ENCODE measurements at regions not wholly inside any gene's neighbourhood (a gene's known extent, or its start where the extent isn't known, plus 50 kb on each side); places are given as distances from the start of the nearest gene placed in this dataset.
"Not testable (repeated sequence)": the region's sequence is repeated elsewhere in the genome, so short reads cannot be mapped to it uniquely, and the experiment has no call there.

- no peak for TF ChIP-seq PAX5 (IDR thresholded peaks at IDR 0.05; ENCODE audit: insufficient read depth, low read length, severe bottlenecking)
- TF ChIP-seq TAF1 (IDR thresholded peaks at IDR 0.05; ENCODE audit: low read depth, low read length), result no peak
- TF ChIP-seq SPI1 (IDR thresholded peaks at IDR 0.05; ENCODE audit: low read depth, low read length), result no peak
- no peak for TF ChIP-seq POLR2A (IDR thresholded peaks at IDR 0.05; ENCODE audit: low read depth, low read length)
- no peak for TF ChIP-seq POLR2AphosphoS5 (IDR thresholded peaks at IDR 0.05; ENCODE audit: low read depth, low read length)
- no peak for TF ChIP-seq POU2F2 (IDR thresholded peaks at IDR 0.05; ENCODE audit: low read depth, low read length)
- DNase-seq (ENCODE audit: insufficient read length, low spot score), result no peak
- FAIRE-seq, result no peak
Observed at GRCh38 chr13:54234607-54235006, 1206.0 kb downstream of the OLFM4 start.

GRCh38 chr13:54241719-54242118 is 1213.1 kb downstream of the OLFM4 start:
- no peak for FAIRE-seq
- no peak for DNase-seq (ENCODE audit: insufficient read length, low spot score)
- TF ChIP-seq POU2F2 (IDR thresholded peaks at IDR 0.05; ENCODE audit: low read depth, low read length), result no peak
- no peak for TF ChIP-seq POLR2A (IDR thresholded peaks at IDR 0.05; ENCODE audit: low read depth, low read length)
- no peak for TF ChIP-seq SPI1 (IDR thresholded peaks at IDR 0.05; ENCODE audit: low read depth, low read length)

- TF ChIP-seq TAF1 (IDR thresholded peaks at IDR 0.05; ENCODE audit: low read depth, low read length) (no peak), POLR2AphosphoS5 (IDR thresholded peaks at IDR 0.05; ENCODE audit: low read depth, low read length) (no peak)
- no peak for DNase-seq (ENCODE audit: insufficient read length, low spot score)
- no peak for FAIRE-seq
Observed at GRCh38 chr13:54248306-54248705, 1219.7 kb downstream of the OLFM4 start.

- no peak for FAIRE-seq
- no peak for DNase-seq (ENCODE audit: insufficient read length, low spot score)
- TF ChIP-seq POU2F2 (IDR thresholded peaks at IDR 0.05; ENCODE audit: low read depth, low read length), result no peak
Observed at GRCh38 chr13:54261856-54262255, 1233.2 kb downstream of the OLFM4 start.

- TF ChIP-seq POLR2AphosphoS5 (IDR thresholded peaks at IDR 0.05; ENCODE audit: low read depth, low read length) (no peak), SPI1 (IDR thresholded peaks at IDR 0.05; ENCODE audit: low read depth, low read length) (no peak), TAF1 (IDR thresholded peaks at IDR 0.05; ENCODE audit: low read depth, low read length) (no peak)
- DNase-seq (ENCODE audit: insufficient read length, low spot score) (no peak), FAIRE-seq (no peak)
Observed at GRCh38 chr13:54263868-54264267, 1235.3 kb downstream of the OLFM4 start.

- not testable (repeated sequence) for FAIRE-seq; DNase-seq (ENCODE audit: insufficient read length, low spot score)
Observed at GRCh38 chr13:54267253-54267668, 1238.6 kb downstream of the OLFM4 start.

GRCh38 chr13:54268013-54268695 is 1239.5 kb downstream of the OLFM4 start:
- not testable (repeated sequence) for FAIRE-seq

GRCh38 chr13:54287062-54287764 is 1258.6 kb downstream of the OLFM4 start:
- no peak for FAIRE-seq
- TF ChIP-seq PAX5 (IDR thresholded peaks at IDR 0.05; ENCODE audit: insufficient read depth, low read length, severe bottlenecking) (no peak), TAF1 (IDR thresholded peaks at IDR 0.05; ENCODE audit: low read depth, low read length) (no peak), POLR2AphosphoS5 (IDR thresholded peaks at IDR 0.05; ENCODE audit: low read depth, low read length) (no peak), SPI1 (IDR thresholded peaks at IDR 0.05; ENCODE audit: low read depth, low read length) (no peak), POU2F2 (IDR thresholded peaks at IDR 0.05; ENCODE audit: low read depth, low read length) (no peak), POLR2A (IDR thresholded peaks at IDR 0.05; ENCODE audit: low read depth, low read length) (no peak)
- no peak for DNase-seq (ENCODE audit: insufficient read length, low spot score)

More at GRCh38 chr13:54268013-54268695, 1239.5 kb downstream of the OLFM4 start:
- not testable (repeated sequence) for DNase-seq (ENCODE audit: insufficient read length, low spot score)

- FAIRE-seq, result no peak
- no peak for DNase-seq (ENCODE audit: insufficient read length, low spot score)
- TF ChIP-seq POLR2A (IDR thresholded peaks at IDR 0.05; ENCODE audit: low read depth, low read length), result no peak
- TF ChIP-seq POU2F2 (IDR thresholded peaks at IDR 0.05; ENCODE audit: low read depth, low read length), result no peak
- TF ChIP-seq POLR2AphosphoS5 (IDR thresholded peaks at IDR 0.05; ENCODE audit: low read depth, low read length), result no peak
- TF ChIP-seq SPI1 (IDR thresholded peaks at IDR 0.05; ENCODE audit: low read depth, low read length), result no peak
- TF ChIP-seq TAF1 (IDR thresholded peaks at IDR 0.05; ENCODE audit: low read depth, low read length), result no peak
- TF ChIP-seq PAX5 (IDR thresholded peaks at IDR 0.05; ENCODE audit: insufficient read depth, low read length, severe bottlenecking), result no peak
Observed at GRCh38 chr13:54301085-54301484, 1272.5 kb downstream of the OLFM4 start.

GRCh38 chr13:54305377-54305776 is 1276.8 kb downstream of the OLFM4 start:
- no peak for TF ChIP-seq POU2F2 (IDR thresholded peaks at IDR 0.05; ENCODE audit: low read depth, low read length)
- TF ChIP-seq POLR2AphosphoS5 (IDR thresholded peaks at IDR 0.05; ENCODE audit: low read depth, low read length), result no peak
- TF ChIP-seq POLR2A (IDR thresholded peaks at IDR 0.05; ENCODE audit: low read depth, low read length), result no peak
- no peak for TF ChIP-seq PAX5 (IDR thresholded peaks at IDR 0.05; ENCODE audit: insufficient read depth, low read length, severe bottlenecking)
- TF ChIP-seq TAF1 (IDR thresholded peaks at IDR 0.05; ENCODE audit: low read depth, low read length), result no peak
- TF ChIP-seq SPI1 (IDR thresholded peaks at IDR 0.05; ENCODE audit: low read depth, low read length), result no peak
- FAIRE-seq (no peak), DNase-seq (ENCODE audit: insufficient read length, low spot score) (no peak)

GRCh38 chr13:54312885-54313284 is 1284.3 kb downstream of the OLFM4 start:
- no peak for FAIRE-seq

More at GRCh38 chr13:54312885-54313284, 1284.3 kb downstream of the OLFM4 start:
- TF ChIP-seq POLR2AphosphoS5 (IDR thresholded peaks at IDR 0.05; ENCODE audit: low read depth, low read length) (no peak), TAF1 (IDR thresholded peaks at IDR 0.05; ENCODE audit: low read depth, low read length) (no peak), PAX5 (IDR thresholded peaks at IDR 0.05; ENCODE audit: insufficient read depth, low read length, severe bottlenecking) (no peak), POLR2A (IDR thresholded peaks at IDR 0.05; ENCODE audit: low read depth, low read length) (no peak), POU2F2 (IDR thresholded peaks at IDR 0.05; ENCODE audit: low read depth, low read length) (no peak)
- no peak for DNase-seq (ENCODE audit: insufficient read length, low spot score)
